CD4-positive, alpha-beta memory T cell (primary cell): ENCODE measurements at regions not wholly inside any gene's neighbourhood (a gene's known extent, or its start where the extent isn't known, plus 50 kb on each side); places are given as distances from the start of the nearest gene placed in this dataset.

ENCODE experiments used
- CTCF ChIA-PET: fragments of 350-600 bp; sonication (Branson Sonifier 250); formaldehyde crosslinking; loops from one replicate; lab custom pipeline; 2021; ENCODE audit warnings: inconsistent platforms; ENCODE audit not compliant: partially characterized antibody; lab: Charles Lee
- POLR2A ChIA-PET: fragments of 350-600 bp; sonication (Branson Sonifier 250); formaldehyde crosslinking; loops from one replicate; lab custom pipeline; 2021; ENCODE audit not compliant: partially characterized antibody; lab: Charles Lee
- DNase-seq, 5 donors: peaks; one replicate each; pipeline versions ENCODE4 v3.0.0 to v3.0.0-alpha.2; 2020 to 2022; ENCODE audit warnings: mixed read lengths in 1 of 5
- H3K27ac ChIP-seq: one replicate; pipeline ENCODE4 v1.7.0; 2013; ENCODE audit warnings: low read depth, low read length
- H3K27me3 ChIP-seq: 2 replicates; pipeline ENCODE4 v1.7.0; 2013; ENCODE audit warnings: mild to moderate bottlenecking, low read length, moderate library complexity; ENCODE audit not compliant: insufficient read depth
- H3K36me3 ChIP-seq: 2 replicates; pipeline ENCODE4 v1.7.0; 2013; ENCODE audit warnings: mild to moderate bottlenecking, low read length, moderate library complexity; ENCODE audit not compliant: insufficient read depth
- H3K4me1 ChIP-seq: 2 replicates; pipeline ENCODE4 v1.7.0; 2013; ENCODE audit warnings: mild to moderate bottlenecking, low read length, moderate library complexity; ENCODE audit not compliant: insufficient read depth
- H3K4me3 ChIP-seq, 2 donors: one replicate each; pipeline ENCODE4 v1.7.0; 2013; ENCODE audit warnings: low read length in 2 of 2, mild to moderate bottlenecking in 1 of 2
- H3K9me3 ChIP-seq, 2 donors: one replicate each; pipeline ENCODE4 v1.7.0; 2013; ENCODE audit warnings: low read length in 2 of 2, control low read depth in 1 of 2; ENCODE audit not compliant: control insufficient read depth in 1 of 2
- H3K27ac Mint-ChIP-seq, 7 donors: one replicate each; pipeline ENCODE4 v1.8.0; 2020 to 2021; ENCODE audit warnings: mixed read lengths in 7 of 7, mild to moderate bottlenecking in 6 of 7, inconsistent platforms in 3 of 7, moderate library complexity in 3 of 7
- H3K27me3 Mint-ChIP-seq, 2 donors: one replicate each; pipeline ENCODE4 v1.8.0; 2020 to 2021; ENCODE audit warnings: mixed read lengths in 2 of 2
- H3K36me3 Mint-ChIP-seq, 2 donors: one replicate each; pipeline ENCODE4 v1.8.0; 2020 to 2021; ENCODE audit warnings: mixed read lengths in 2 of 2, inconsistent platforms in 1 of 2, mild to moderate bottlenecking in 1 of 2
- H3K4me1 Mint-ChIP-seq, 4 donors: one replicate each; pipeline ENCODE4 v1.8.0; 2020 to 2021; ENCODE audit warnings: mixed read lengths in 4 of 4, mild to moderate bottlenecking in 1 of 4
- H3K4me3 Mint-ChIP-seq, 8 donors: one replicate each; pipeline ENCODE4 v1.8.0; 2020 to 2021; ENCODE audit warnings: mixed read lengths in 8 of 8, mild to moderate bottlenecking in 7 of 8, moderate library complexity in 6 of 8, inconsistent platforms in 3 of 8
- H3K9me3 Mint-ChIP-seq, 8 donors: one replicate each; pipeline ENCODE4 v1.8.0; 2020 to 2021; ENCODE audit warnings: mixed read lengths in 8 of 8, mild to moderate bottlenecking in 5 of 8, inconsistent platforms in 3 of 8, moderate library complexity in 1 of 8
- intact Hi-C: fragments of 100-400 bp; cut with micrococcal nuclease; formaldehyde crosslinking; loops from one replicate; pipeline ENCODE4 v1.15.1; 2023

GRCh38 chr6:134443009-134443408 lies 125.1 kb upstream of the SGK1 start:
- H3K36me3 Mint-ChIP-seq, result no peaks in the 10 kb centered on the region

DNA sequence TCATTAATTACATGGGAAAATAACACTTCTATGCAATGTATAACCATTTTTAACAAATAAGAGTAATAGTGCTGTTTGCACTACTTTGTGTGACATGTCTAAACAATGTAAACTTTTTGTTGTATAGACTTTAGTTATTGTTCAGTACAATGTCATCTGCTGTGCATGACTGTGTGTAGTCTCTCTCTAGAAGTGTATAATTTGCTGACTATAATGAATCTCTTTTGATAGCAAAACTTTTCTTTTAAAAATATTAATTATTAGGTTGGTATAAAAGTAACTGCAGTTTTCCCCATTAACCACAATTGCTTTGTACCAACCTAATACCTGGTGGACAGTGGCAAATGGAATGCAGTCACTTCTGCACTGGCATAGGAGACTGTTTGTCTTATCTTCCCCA lies 124.2 kb upstream of the SGK1 start:
- Mint-ChIP-seq H3K4me1 (peaks cover 5 to 7% (median 6%) of the 10 kb centered on the region in 4 donors), H3K27me3 (peaks cover 0 to 1% of the 10 kb centered on the region in 2 donors), H3K9me3 (no peaks in the 10 kb centered on the region), H3K27ac (no peak overlapping the region), H3K4me3 (no peak overlapping the region), H3K36me3 (no peaks in the 10 kb centered on the region)
- CTCF ChIA-PET, result no interaction called here
- POLR2A ChIA-PET, result no interaction called here
- Histone ChIP-seq H3K4me3 (no peak overlapping the region), H3K9me3 (no peaks in the 10 kb centered on the region), H3K27ac (no peak overlapping the region), H3K4me1 (peaks cover 7% of the 10 kb centered on the region), H3K27me3 (no peaks in the 10 kb centered on the region), H3K36me3 (no peaks in the 10 kb centered on the region)
- no peak for DNase-seq
- intact Hi-C loops, result no loop called here

More at GRCh38 chr6:134443009-134443408, 125.1 kb upstream of the SGK1 start:
- CTCF ChIA-PET, result no interaction called here
- Mint-ChIP-seq H3K27me3 (peaks cover 0 to 1% of the 10 kb centered on the region in 2 donors), H3K4me1 (peaks cover 0 to 4% (median 2%) of the 10 kb centered on the region in 4 donors), H3K9me3 (no peaks in the 10 kb centered on the region), H3K4me3 (no peak overlapping the region), H3K27ac (no peak overlapping the region)
- H3K36me3 ChIP-seq, result no peaks in the 10 kb centered on the region
- H3K9me3 ChIP-seq, result no peaks in the 10 kb centered on the region
- intact Hi-C loops, result no loop called here
- no peak overlapping the region for H3K27ac ChIP-seq
- no peaks in the 10 kb centered on the region for H3K27me3 ChIP-seq
- no peak for DNase-seq
- no peaks in the 10 kb centered on the region for H3K4me1 ChIP-seq
- H3K4me3 ChIP-seq, result no peak overlapping the region
- POLR2A ChIA-PET, result no interaction called here

- CTCF ChIA-PET, result no interaction called here
- peaks cover 23% of the 10 kb centered on the region for H3K4me1 ChIP-seq
- H3K36me3 ChIP-seq, result no peaks in the 10 kb centered on the region
- intact Hi-C loops, result loop anchor here (5.0 to 10.0 kb wide), 2 partner anchors 164 to 203 kb away; no protein-coding TSS in a partner anchor
- H3K4me1 Mint-ChIP-seq, result peaks cover 18 to 20% (median 19%) of the 10 kb centered on the region in 4 donors
- H3K27me3 Mint-ChIP-seq, result no peaks in the 10 kb centered on the region
- H3K4me3 Mint-ChIP-seq, result no peak overlapping the region
- H3K27me3 ChIP-seq, result no peaks in the 10 kb centered on the region
- no peaks in the 10 kb centered on the region for H3K9me3 Mint-ChIP-seq
- H3K9me3 ChIP-seq, result no peaks in the 10 kb centered on the region
- H3K27ac Mint-ChIP-seq, result no peak overlapping the region
- POLR2A ChIA-PET, result no interaction called here
- no peak for DNase-seq
- H3K4me3 ChIP-seq, result no peak overlapping the region
- no peak overlapping the region for H3K27ac ChIP-seq
- no peaks in the 10 kb centered on the region for H3K36me3 Mint-ChIP-seq
Measured at GRCh38 chr6:134438837-134439236, 120.9 kb upstream of the SGK1 start.

DNA sequence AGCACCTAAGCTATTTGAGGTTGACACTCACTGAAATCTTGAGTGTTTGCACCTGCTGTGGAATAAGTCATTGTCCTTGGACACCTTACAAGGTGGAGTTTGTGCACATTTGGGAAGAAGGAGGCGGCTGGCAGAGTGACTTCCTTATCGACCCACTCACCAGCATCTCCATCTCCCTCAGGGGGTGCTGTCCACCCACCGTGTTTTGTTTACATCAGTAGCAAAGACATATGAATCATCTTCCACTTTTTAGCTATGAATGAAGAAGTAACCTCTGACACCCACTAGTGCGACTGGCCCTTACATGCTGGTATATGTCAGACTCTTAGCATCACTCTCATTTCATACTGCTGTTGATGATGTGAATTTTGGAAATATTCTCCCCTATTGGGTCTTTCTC lies 119.5 kb upstream of the SGK1 start:
- Histone ChIP-seq H3K4me3 (peak overlapping the region in 1 of 2 donors; percentile 5), H3K4me1 (peaks cover 23% of the 10 kb centered on the region), H3K27ac (no peak overlapping the region), H3K9me3 (no peaks in the 10 kb centered on the region), H3K27me3 (no peaks in the 10 kb centered on the region), H3K36me3 (no peaks in the 10 kb centered on the region)
- ChIA-PET POLR2A (interaction anchor here (0.6 kb wide), 1 partner anchor 55 kb away, joined by 5 read pairs; no protein-coding TSS in a partner anchor), CTCF (interaction anchor here (0.9 to 1.6 kb wide), 2 partner anchors 206 to 259 kb away, joined by 3 to 6 read pairs; no protein-coding TSS in a partner anchor)
- no peak for DNase-seq
- H3K27ac Mint-ChIP-seq, result peak overlapping the region in 2 of 7 donors; percentile 51 to 68
- H3K27me3 Mint-ChIP-seq, result no peaks in the 10 kb centered on the region
- no peaks in the 10 kb centered on the region for H3K9me3 Mint-ChIP-seq
- peaks cover 18 to 20% (median 19%) of the 10 kb centered on the region in 4 donors for H3K4me1 Mint-ChIP-seq
- H3K36me3 Mint-ChIP-seq, result no peaks in the 10 kb centered on the region
- intact Hi-C loops, result loop anchor here (5.0 to 10.0 kb wide), 2 partner anchors 163 to 205 kb away; no protein-coding TSS in a partner anchor
- peak overlapping the region in 5 of 8 donors; percentile 81 to 91 (median 86) for H3K4me3 Mint-ChIP-seq

GRCh38 chr6:134436950-134437349 lies 119.0 kb upstream of the SGK1 start:
- POLR2A ChIA-PET, result no interaction called here
- peak overlapping the region in 5 of 7 donors; percentile 42 to 87 (median 68) for H3K27ac Mint-ChIP-seq
- H3K27me3 Mint-ChIP-seq, result no peaks in the 10 kb centered on the region
- H3K27ac ChIP-seq, result no peak overlapping the region
- intact Hi-C loops, result loop anchor here (1.0 to 10.0 kb wide), 3 partner anchors 162 to 263 kb away; no protein-coding TSS in a partner anchor
- H3K27me3 ChIP-seq, result no peaks in the 10 kb centered on the region
- peaks cover 23% of the 10 kb centered on the region for H3K4me1 ChIP-seq
- CTCF ChIA-PET, result interaction anchor here (0.9 to 1.7 kb wide), 3 partner anchors 204 to 259 kb away, joined by 3 to 6 read pairs (median 5); no protein-coding TSS in a partner anchor
- H3K9me3 Mint-ChIP-seq, result no peaks in the 10 kb centered on the region
- H3K9me3 ChIP-seq, result no peaks in the 10 kb centered on the region
- H3K36me3 ChIP-seq, result no peaks in the 10 kb centered on the region
- H3K4me3 ChIP-seq, result peak overlapping the region in 1 of 2 donors; percentile 5
- DNase-seq, result no peak
- peaks cover 18 to 20% (median 19%) of the 10 kb centered on the region in 4 donors for H3K4me1 Mint-ChIP-seq
- no peaks in the 10 kb centered on the region for H3K36me3 Mint-ChIP-seq
- H3K4me3 Mint-ChIP-seq, result peak overlapping the region; percentile 76 to 91 (median 83)

- Mint-ChIP-seq H3K4me3 (peak overlapping the region; percentile 76 to 91 (median 83)), H3K9me3 (no peaks in the 10 kb centered on the region), H3K36me3 (no peaks in the 10 kb centered on the region), H3K27me3 (no peaks in the 10 kb centered on the region), H3K27ac (peak overlapping the region; percentile 13 to 88 (median 51)), H3K4me1 (peaks cover 18 to 20% (median 19%) of the 10 kb centered on the region in 4 donors)
- H3K36me3 ChIP-seq, result no peaks in the 10 kb centered on the region
- no peaks in the 10 kb centered on the region for H3K27me3 ChIP-seq
- peaks cover 23% of the 10 kb centered on the region for H3K4me1 ChIP-seq
- H3K4me3 ChIP-seq, result peak overlapping the region; percentile 5 to 37
- no peak overlapping the region for H3K27ac ChIP-seq
- intact Hi-C loops, result loop anchor here (1.0 to 10.0 kb wide), 3 partner anchors 162 to 262 kb away; no protein-coding TSS in a partner anchor
- peak in 3 of 5 donors; percentile 6 to 77 (median 14) for DNase-seq
- POLR2A ChIA-PET, result interaction anchor here (0.8 kb wide), 1 partner anchor 189 kb away, joined by 4 read pairs; no protein-coding TSS in a partner anchor
- CTCF ChIA-PET, result interaction anchor here (0.9 to 1.7 kb wide), 2 partner anchors 204 to 207 kb away, joined by 3 to 5 read pairs; no protein-coding TSS in a partner anchor
- H3K9me3 ChIP-seq, result no peaks in the 10 kb centered on the region
Measured at GRCh38 chr6:134436281-134436815, 118.4 kb upstream of the SGK1 start.

GRCh38 chr6:134435814-134436280 lies 117.9 kb upstream of the SGK1 start:
- POLR2A ChIA-PET, result interaction anchor here (0.8 kb wide), 1 partner anchor 188 kb away, joined by 4 read pairs; no protein-coding TSS in a partner anchor
- intact Hi-C loops, result loop anchor here (1.0 to 10.0 kb wide), 3 partner anchors 161 to 262 kb away; no protein-coding TSS in a partner anchor

More at GRCh38 chr6:134435814-134436280, 117.9 kb upstream of the SGK1 start:
- Mint-ChIP-seq H3K4me3 (peak overlapping the region; percentile 76 to 91 (median 83)), H3K9me3 (no peaks in the 10 kb centered on the region), H3K27ac (peak overlapping the region; percentile 13 to 88 (median 31)), H3K27me3 (no peaks in the 10 kb centered on the region), H3K4me1 (peaks cover 18 to 20% (median 19%) of the 10 kb centered on the region in 4 donors), H3K36me3 (no peaks in the 10 kb centered on the region)
- no peak for DNase-seq
- Histone ChIP-seq H3K27ac (no peak overlapping the region), H3K4me3 (peak overlapping the region; percentile 5 to 37), H3K36me3 (no peaks in the 10 kb centered on the region), H3K4me1 (peaks cover 23% of the 10 kb centered on the region), H3K9me3 (no peaks in the 10 kb centered on the region), H3K27me3 (no peaks in the 10 kb centered on the region)
- CTCF ChIA-PET, result interaction anchor here (1.7 kb wide), 1 partner anchor 205 kb away, joined by 5 read pairs; no protein-coding TSS in a partner anchor
